Stimulated activated naive CD4-positive, alpha-beta T cell (primary cell): ENCODE measurements at regions not wholly inside any gene's neighbourhood (a gene's known extent, or its start where the extent isn't known, plus 50 kb on each side); places are given as distances from the start of the nearest gene placed in this dataset.
A peak's percentile ranks its signal among the peaks of the same experiment; 100 is the strongest.

Experiments used
- DNase-seq, 6 experiments: peaks; one replicate each; lab custom pipeline; 2025; lab: John Stamatoyannopoulos, UW

- no peak for DNase-seq
These were observed 77.2 kb upstream of the STK17B start for GRCh38 chr2:196248467-196249094.

- no peak for DNase-seq
These were observed 77.8 kb upstream of the STK17B start for GRCh38 chr2:196249171-196249570.

- no peak for DNase-seq
These were observed 78.5 kb upstream of the STK17B start for GRCh38 chr2:196249860-196250259.

GRCh38 chr2:196251132-196251531 lies 79.8 kb upstream of the STK17B start:
- DNase-seq = no peak

GRCh38 chr2:196252408-196253115 lies 81.2 kb upstream of the STK17B start:
- DNase-seq = no peak

- no peak for DNase-seq
These were observed 81.7 kb upstream of the STK17B start for GRCh38 chr2:196253116-196253480.

- no peak for DNase-seq
These were observed 85.2 kb upstream of the STK17B start for GRCh38 chr2:196256585-196256984.

- DNase-seq = no peak
These were observed 85.7 kb upstream of the STK17B start for GRCh38 chr2:196257086-196257485.

- DNase-seq = no peak
These were observed 87.0 kb upstream of the STK17B start for GRCh38 chr2:196258407-196258806.

- peak in 3 of 6 experiments; percentile 21 to 53 (median 49) for DNase-seq
These were observed 88.4 kb upstream of the STK17B start for GRCh38 chr2:196259507-196260481.

GRCh38 chr2:196260546-196260945 lies 89.2 kb upstream of the STK17B start:
- DNase-seq = peak in 3 of 6 experiments; percentile 65 to 68 (median 67)

- DNase-seq = no peak
These were observed 91.2 kb upstream of the STK17B start for GRCh38 chr2:196262606-196263005.

- peak; percentile 9 to 90 (median 68) for DNase-seq
These were observed 91.9 kb upstream of the STK17B start for GRCh38 chr2:196263181-196263747.

- no peak for DNase-seq
These were observed 95.0 kb upstream of the STK17B start for GRCh38 chr2:196266351-196266750.

- no peak for DNase-seq
These were observed 95.5 kb upstream of the STK17B start for GRCh38 chr2:196266855-196267254.

- DNase-seq = no peak
These were observed 96.6 kb upstream of the STK17B start for GRCh38 chr2:196268025-196268424.

- peak in 2 of 6 experiments; percentile 19 to 30 for DNase-seq
These were observed 97.4 kb upstream of the STK17B start for GRCh38 chr2:196268538-196269338.

- no peak for DNase-seq
These were observed 100.4 kb upstream of the STK17B start for GRCh38 chr2:196271795-196272194.

- DNase-seq = peak in 4 of 6 experiments; percentile 13 to 45 (median 30)
These were observed 103.0 kb upstream of the STK17B start for GRCh38 chr2:196274387-196274809.

- DNase-seq = peak in 2 of 6 experiments; percentile 15 to 16
These were observed 104.4 kb upstream of the STK17B start for GRCh38 chr2:196275646-196276352.

GRCh38 chr2:196276421-196276820 lies 105.0 kb upstream of the STK17B start:
- no peak for DNase-seq
